Heart right ventricle (tissue), 16 donors: ENCODE measurements at regions not wholly inside any gene's neighbourhood (a gene's known extent, or its start where the extent isn't known, plus 50 kb on each side); places are given as distances from the start of the nearest gene placed in this dataset.

Experiments
- ATAC-seq, 8 donors: fragments of 200-7000 bp; cut with Tn5 transposase; one replicate each; pipeline ENCODE4 v1.9.1; 2020; ENCODE audit warnings: mild to moderate bottlenecking in 8 of 8, moderate library complexity in 8 of 8, moderate number of reproducible peaks in 1 of 8
- DNase-seq, 2 donors: peaks; one replicate each; pipeline ENCODE4 v3.0.0-alpha.2; 2020
- H3K27ac ChIP-seq, 10 donors: fragments of 200-600 bp; sonication (generic) in 2 of 10; one replicate each; pipeline versions ENCODE4 v1.5.0 to v1.8.0; 2020 to 2022; ENCODE audit warnings: mild to moderate bottlenecking in 3 of 10
- H3K27me3 ChIP-seq, 7 donors: fragments of 200-600 bp; one replicate each; pipeline ENCODE4 v1.8.0; 2021 to 2022; ENCODE audit warnings: mild to moderate bottlenecking in 2 of 7
- H3K36me3 ChIP-seq, 9 donors: fragments of 200-600 bp; sonication (generic) in 1 of 9; one replicate each; pipeline versions ENCODE4 v1.5.0 to v1.8.0; 2020 to 2022; ENCODE audit warnings: mild to moderate bottlenecking in 2 of 9
- H3K4me1 ChIP-seq, 9 donors: fragments of 200-600 bp; sonication (generic) in 1 of 9; one replicate each; pipeline versions ENCODE4 v1.5.0 to v1.8.0; 2020 to 2022; ENCODE audit warnings: mild to moderate bottlenecking in 4 of 9
- H3K4me3 ChIP-seq, 10 donors: fragments of 200-600 bp; sonication (generic) in 2 of 10; one replicate each; pipeline versions ENCODE4 v1.5.0 to v1.8.0; 2020 to 2022; ENCODE audit warnings: mild to moderate bottlenecking in 7 of 10, moderate library complexity in 2 of 10
- H3K9me3 ChIP-seq, 11 donors: fragments of 200-600 bp in 10 of 11; sonication (generic) in 2 of 11; one replicate each; pipeline versions ENCODE4 v1.5.0 to v1.8.0; 2013 to 2022; ENCODE audit warnings: mild to moderate bottlenecking in 2 of 11, control low read depth in 1 of 11, moderate library complexity in 1 of 11
- CTCF ChIP-seq, 9 donors: fragments of 200-600 bp; sonication (generic) in 2 of 9; IDR thresholded peaks; one replicate each; pipeline versions ENCODE4 v1.5.0 to v1.8.0; 2021 to 2022; ENCODE audit warnings: antibody characterized with exemption in 9 of 9, mild to moderate bottlenecking in 5 of 9, moderate library complexity in 1 of 9
- WGBS, 2 donors: extraction: QIAGEN DNeasy Blood & Tissue Kit; methylation state at CpG; one replicate each; pipeline ENCODE4 v1.1.7; 2013; ENCODE audit warnings: inconsistent platforms in 1 of 2; 5-methylcytosine and 5-hydroxymethylcytosine counted together
- intact Hi-C, 10 donors: fragments of 100-400 bp; cut with DNase I; formaldehyde crosslinking; loops; one replicate each; pipeline versions ENCODE4 v1.11.1 to v1.14.2; 2022
- donor health status: Arrhythmogenic right ventricular cardiomyopathy.
- donor health status: ischemic (EF 13 %, LVEDD 7.1; RV severe dilation, severe dysfunction).
- donor health status: healthy with polysubstance abuse.
- donor health status: DM: no; HTN: yes; CAD: no.
- donor health status: DM: no; HTN: no; CAD: no.
- donor health status: ischemic (EF 25% LVEDD 6.9; RV normal size, moderate dysfunction).
- donor health status: ischemic (EF 25% LVEDD 5.7; RV mildly dilated, moderate dysfunction).
- donor health status: healthy.
- donor health status: DM: yes; HTN: yes; CAD: no.
- donor health status: Ischemic cardiomyopathy.
- donor health status: ischemic (EF 35%, LVEDD 5.7; RV mildly dilated, moderate dysfunction).
- donor health status: nonischemic (EF 11% LVEDD 7.7; RV severe dilation, severe dysfunction).
- donor health status: DM: yes; HTN: yes; CAD: no.
- donor health status: PGD.
- donor health status: ischemic (EF 29% LVEDD 5.4; RV normal size, mild dysfunction).
- donor health status: nonischemic (EF 23%, LVEDD 6.1; RV moderate dilation, normal function).

DNA sequence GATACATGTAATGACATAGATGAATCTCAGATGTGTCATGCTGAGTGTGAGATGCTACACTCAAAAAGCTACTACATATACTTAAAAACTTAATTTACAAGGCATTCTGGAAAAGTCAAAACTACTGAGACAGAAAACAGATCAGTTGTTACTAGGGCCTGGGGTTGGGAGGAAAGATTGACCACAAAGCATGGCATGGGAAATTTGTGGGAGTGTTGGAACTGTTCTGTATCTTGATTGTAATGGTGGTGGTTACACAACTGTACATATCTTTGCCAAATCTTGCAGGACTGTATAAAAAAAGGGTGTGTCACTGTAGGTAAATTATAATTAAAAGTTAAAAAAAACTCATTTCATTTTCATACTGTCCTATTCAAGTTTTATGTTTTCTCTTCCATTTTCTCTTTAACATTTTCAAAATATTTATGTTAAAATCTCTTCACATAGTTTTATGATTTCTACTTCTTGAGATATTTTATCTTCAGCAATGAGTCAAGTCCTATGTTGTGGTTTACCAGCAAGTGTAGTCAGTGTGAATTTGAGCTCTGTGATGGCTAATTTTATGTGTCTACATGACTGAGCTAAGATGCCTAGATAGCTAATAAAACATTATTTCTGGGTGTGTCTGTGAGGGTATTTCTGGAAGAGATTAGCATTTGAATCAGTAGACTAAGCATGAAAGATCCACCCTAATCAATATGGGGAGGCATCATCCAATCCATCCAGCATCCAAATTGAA lies 58.6 kb upstream of the VRK2 start:
- Histone ChIP-seq H3K36me3 (no peaks in the 10 kb centered on the region), H3K27me3 (no peaks in the 10 kb centered on the region), H3K4me3 (no peak overlapping the region), H3K9me3 (no peaks in the 10 kb centered on the region), H3K4me1 (peaks cover 0 to 3% (median 0%) of the 10 kb centered on the region in 9 donors), H3K27ac (no peak overlapping the region)
- intact Hi-C loops = no loop called here
- no peak for DNase-seq
- TF ChIP-seq CTCF (IDR thresholded peaks at IDR 0.05) = no peak
- ATAC-seq = no peak

- Histone ChIP-seq H3K36me3 (no peaks in the 10 kb centered on the region), H3K27me3 (no peaks in the 10 kb centered on the region), H3K4me3 (no peak overlapping the region), H3K4me1 (peaks cover 0 to 3% (median 0%) of the 10 kb centered on the region in 9 donors), H3K9me3 (no peaks in the 10 kb centered on the region), H3K27ac (no peak overlapping the region)
- intact Hi-C loops = no loop called here
- no peak for ATAC-seq
- no peak for TF ChIP-seq CTCF (IDR thresholded peaks at IDR 0.05)
- 45 to 54% methylated on average over 2 of the region's 2 CpGs for WGBS, 2 donors
- DNase-seq = no peak
Measured at GRCh38 chr2:57990118-57990725, 56.4 kb upstream of the VRK2 start.
